Cardiac septum (tissue), 1 donor: ENCODE measurements at regions not wholly inside any gene's neighbourhood (a gene's known extent, or its start where the extent isn't known, plus 50 kb on each side); places are given as distances from the start of the nearest gene placed in this dataset.

Experiments
- DNase-seq: peaks from one replicate; pipeline ENCODE4 v3.0.0-alpha.2; 2020; ENCODE audit warnings: low spot score
- intact Hi-C: fragments of 100-400 bp; cut with DNase I; formaldehyde crosslinking; loops from one replicate; pipeline ENCODE4 v1.14.0; 2022
- donor health status: DM: no; HTN: no; CAD: no.

DNA sequence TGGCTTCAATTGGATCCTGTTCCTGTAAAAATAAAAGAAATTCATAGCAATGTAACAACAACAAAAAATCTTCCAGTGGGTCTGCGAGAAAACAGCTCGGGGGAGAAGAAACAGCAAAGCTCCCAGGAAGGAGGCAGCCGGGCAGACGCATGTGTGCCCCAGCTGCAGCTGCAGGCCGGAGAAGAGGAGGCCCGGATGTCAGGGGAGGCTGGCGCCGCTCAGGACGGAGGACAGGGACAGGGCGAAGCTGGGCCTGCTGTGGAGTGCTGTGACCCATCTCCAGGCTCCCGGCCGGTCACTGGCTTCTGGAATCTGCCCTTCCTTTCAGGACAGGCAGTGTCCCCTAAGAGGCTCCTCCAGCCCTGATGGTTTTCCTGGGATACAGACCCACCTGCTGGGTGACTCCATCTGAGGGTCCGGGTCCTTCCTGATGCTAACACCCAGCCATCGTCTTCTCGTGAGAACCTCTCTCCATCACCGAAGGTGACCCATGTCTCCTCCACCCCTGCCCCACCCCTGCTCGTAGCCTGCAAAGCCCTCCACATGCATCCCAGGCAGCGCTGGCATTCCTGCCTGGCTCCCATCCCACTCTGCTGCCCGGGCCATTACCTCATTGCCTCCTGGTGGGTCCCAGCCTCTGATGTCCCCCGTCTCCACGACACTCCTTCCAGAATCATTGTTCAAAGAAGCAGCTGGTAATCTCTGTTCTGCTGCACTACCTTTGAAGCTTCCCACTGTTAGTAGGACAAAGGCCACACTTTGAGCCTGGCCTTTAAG, 145.4 kb upstream of the TWIST2 start:
- DNase-seq, result no peak
- intact Hi-C loops, result loop anchor here (5.0 kb wide), 1 partner anchor 100 kb away; no protein-coding TSS in a partner anchor

DNA sequence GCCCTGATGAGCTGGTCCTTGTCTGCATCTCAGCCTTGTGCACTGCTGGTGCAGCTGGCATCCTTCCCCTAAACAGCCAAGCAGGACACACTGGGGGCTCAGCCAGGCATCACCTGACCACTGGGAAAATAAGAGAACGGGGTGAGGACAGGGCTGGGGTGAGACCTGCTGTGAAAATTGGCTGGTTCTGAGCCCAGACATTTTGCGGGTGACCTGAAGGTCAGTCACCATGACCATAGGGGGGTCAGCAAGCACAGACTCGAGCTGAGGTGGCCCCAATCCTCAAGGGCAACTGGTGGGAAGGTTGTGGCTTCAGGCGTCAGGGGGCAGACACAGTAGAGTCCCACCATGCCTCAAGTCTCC, 144.9 kb upstream of the TWIST2 start:
- intact Hi-C loops, result loop anchor here (5.0 kb wide), 1 partner anchor 101 kb away; no protein-coding TSS in a partner anchor
- peak; percentile 19 for DNase-seq

DNA sequence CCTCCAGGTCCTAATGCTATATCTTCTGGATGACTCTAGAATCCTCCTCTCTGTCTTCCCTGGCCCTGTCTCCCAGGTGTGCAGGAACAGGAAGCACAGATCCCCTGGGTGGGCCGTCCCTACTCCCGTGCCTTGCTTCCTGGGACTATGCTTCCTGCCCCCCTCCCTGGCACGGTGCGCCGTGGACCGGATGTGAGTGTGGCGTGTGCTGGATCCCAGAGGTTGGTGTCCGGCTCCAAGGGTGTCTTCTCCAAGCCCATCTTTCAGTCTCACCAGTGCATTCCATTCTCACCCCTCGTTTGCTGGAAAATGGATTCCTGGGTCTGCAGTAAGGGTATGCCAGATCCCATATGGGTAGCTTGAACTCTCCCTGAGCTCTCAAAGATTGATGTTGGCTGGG, 144.4 kb upstream of the TWIST2 start:
- peak; percentile 66 for DNase-seq
- intact Hi-C loops, result loop anchor here (5.0 kb wide), 1 partner anchor 101 kb away; no protein-coding TSS in a partner anchor

DNA sequence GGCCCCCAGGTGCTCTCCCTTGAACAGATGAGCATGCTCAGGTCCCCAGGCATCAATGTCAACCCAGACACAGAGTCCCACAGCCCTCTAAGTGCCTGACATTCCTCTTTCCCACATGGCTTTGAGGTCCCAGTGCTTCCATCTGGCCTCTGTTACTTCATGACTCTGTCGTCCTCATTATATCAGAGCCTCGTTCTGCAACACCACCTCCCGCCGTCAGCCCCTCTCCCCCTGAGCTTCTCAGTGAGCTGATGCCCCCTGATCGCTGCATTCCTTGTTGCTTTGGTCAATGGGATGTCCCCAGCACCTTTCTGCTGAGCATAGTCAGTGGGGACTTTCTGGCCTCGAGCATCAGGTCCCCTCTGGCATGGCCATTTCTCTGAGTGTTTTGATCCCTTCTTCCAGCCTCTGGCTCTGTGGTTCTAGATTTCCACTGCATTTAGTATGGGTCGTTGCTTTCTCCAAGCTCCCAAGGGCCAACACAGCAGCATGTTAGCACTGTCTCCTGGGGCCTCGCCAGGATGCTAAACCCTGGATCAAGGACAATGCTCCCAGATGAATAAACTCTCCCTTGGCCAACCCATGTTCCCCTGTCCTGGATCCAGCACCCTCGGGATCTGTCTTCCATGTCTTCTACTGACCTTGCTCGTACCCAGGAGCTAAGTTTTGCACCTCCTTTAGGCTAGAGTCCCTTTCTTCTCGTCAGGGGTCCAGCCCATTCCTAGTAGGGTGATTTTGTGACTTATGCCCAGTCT, 143.2 kb upstream of the TWIST2 start:
- intact Hi-C loops, result loop anchor here (5.0 kb wide), 1 partner anchor 102 kb away; no protein-coding TSS in a partner anchor
- peak; percentile 54 for DNase-seq

DNA sequence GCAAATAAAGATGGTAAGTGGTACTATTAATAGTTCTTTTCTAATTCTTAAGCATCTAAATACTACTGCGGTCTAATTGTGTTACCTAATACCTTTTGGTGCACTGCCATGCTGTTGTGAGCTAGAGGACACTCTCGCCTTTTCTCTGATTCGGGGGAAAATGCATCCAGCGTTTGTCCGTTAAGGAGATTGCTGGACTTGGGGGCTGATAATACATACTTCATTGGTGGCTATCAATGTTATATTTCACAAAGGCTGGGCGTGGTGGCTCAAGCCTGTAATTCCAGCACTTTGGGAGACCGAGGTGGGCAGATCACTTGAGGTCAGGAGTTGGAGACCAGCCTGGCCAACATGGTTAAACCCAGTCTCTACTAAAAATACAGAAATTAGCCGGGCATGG, 141.7 kb upstream of the TWIST2 start:
- intact Hi-C loops, result no loop called here
- DNase-seq, result no peak

DNA sequence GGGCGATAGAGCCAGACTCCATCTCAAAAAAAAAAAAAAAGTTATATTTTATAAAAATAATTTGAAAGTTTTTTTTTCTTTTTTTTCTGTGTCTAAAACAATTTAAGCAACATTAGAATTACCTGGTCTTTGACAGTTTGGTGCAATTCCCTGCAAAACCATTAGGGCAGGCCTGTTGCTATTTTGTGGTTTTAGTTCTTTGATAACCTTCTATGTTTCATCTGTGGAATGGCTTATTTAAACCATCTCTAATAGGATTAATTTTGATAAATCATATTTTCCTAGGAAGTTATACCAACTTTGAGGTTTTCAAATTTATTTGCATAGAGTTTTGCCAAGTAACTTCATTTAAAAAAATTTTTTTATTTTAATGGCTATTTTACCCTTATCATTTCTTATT, 141.2 kb upstream of the TWIST2 start:
- intact Hi-C loops, result no loop called here
- DNase-seq, result no peak

DNA sequence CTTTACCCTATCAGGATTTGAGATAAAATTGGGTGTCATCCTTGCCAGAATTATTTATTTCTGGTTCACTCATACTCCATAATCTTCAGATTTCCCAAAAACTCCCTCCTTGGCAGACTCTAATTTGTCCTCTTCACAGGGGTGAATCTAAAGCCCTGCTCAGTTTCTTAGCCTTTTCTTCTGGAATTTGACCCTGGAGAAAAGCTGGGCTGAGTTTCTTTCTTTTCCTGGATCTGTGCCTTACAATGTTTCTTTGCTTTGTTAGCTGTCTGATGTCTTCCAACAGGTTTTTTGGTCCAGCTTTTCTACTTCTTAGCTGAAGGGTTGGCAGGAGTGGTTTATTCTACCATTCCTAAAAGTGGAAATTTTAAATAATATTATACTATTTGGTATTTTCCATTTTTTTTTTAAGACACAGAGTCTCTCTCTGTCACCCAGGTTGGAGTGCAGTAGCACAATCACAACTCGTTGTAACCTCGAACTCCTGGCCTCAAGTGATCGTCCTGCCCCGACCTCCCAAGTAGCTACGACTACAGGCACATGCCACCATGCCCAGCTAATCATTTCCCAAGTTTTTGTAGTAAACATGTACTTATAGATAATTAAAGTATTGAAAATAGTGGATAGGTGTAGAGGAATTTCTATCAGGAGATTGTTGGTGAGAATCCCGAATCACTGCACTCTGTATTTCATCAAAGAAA, 138.4 kb upstream of the TWIST2 start:
- DNase-seq, result no peak
- intact Hi-C loops, result no loop called here

DNA sequence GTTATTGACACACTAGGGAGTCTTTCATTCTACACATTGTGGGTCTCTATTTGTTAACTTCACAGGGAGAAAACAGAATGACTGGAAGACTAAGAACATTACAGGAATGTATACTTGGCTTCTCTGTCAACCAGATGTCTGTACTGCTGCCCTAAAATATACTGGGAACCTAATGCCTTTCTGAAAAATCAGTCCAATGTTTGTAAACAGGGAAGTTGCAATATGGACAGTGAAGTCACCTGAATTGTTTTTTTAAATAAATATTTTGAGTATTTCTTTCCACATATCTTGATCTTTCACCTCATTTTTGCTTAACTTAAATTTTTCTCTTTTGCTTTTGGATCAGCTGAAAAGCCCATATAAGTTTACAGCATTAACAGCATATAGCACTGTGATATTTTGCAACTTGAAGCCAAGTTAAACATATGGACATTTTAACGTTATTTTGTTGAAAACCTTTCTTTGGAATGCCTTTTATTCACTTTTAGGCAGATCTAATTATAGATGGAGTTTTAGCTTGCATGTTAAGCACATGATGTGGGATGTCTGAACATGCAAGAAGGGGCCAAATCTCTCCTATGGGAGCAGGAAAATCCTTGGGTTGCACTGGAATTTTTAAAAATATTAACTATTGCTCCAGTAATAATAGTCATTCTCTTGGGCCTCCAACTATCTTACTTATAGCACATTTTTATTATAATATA, 137.7 kb upstream of the TWIST2 start:
- intact Hi-C loops, result no loop called here
- DNase-seq, result no peak

DNA sequence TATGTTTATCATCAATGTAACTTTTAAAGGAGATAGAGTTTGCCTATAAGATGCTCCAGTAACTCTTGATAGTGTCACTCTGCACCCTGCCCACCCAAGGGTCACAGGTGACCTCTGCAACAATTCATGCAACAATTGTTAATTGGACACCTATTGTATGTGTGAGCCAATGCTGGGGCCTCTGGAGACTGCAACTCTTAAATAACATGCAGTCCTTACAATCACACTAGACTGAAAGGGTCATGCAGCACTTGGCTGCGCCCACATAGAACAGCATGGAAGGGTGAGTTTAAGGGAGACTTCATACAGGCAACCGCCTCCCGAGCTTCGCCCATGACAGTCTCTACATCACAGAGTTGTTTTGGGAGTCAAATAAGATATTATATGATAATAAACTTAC, 137.1 kb upstream of the TWIST2 start:
- intact Hi-C loops, result no loop called here

DNA sequence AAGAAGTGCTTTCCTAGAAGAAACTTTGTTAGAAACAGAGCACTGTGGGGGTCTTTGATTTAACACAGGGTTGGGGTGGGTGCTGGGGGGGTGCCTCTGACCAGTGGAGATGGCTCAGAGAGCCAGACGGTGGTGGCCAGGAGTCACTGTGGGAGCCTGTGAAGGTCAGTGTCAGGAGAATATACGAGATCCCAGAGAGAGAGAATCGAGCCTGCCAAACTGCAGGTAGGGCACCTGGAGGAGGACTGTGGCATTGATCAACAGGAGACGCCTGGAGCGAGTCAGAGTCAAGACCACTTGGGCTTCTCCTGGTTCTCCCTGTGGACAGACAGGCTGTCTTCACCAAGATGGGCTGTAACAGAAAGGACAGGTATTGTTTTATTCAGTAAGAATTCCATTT, 136.5 kb upstream of the TWIST2 start:
- intact Hi-C loops, result no loop called here
- DNase-seq, result no peak

More for the DNA sequence above, 137.1 kb upstream of the TWIST2 start:
- no peak for DNase-seq

DNA sequence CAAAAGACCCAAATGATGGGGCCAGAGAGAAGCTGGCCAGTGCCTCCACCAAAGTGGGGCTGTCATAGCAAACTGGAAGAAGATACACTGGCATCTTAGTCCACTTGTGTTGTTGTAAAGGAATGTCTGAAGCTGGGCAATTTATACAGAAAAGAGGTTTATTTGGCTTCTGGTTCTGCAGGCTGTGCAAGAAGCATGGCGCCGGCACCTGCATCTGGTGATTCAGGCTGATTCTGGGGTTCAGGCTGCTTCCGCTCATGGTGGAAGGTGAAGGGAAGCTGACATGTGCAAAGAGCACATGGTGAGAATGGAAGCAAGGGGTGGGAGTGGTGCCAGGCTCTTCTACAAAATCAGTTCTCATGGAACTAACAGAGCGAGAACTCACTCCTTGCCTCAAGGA, 135.9 kb upstream of the TWIST2 start:
- intact Hi-C loops, result no loop called here

DNA sequence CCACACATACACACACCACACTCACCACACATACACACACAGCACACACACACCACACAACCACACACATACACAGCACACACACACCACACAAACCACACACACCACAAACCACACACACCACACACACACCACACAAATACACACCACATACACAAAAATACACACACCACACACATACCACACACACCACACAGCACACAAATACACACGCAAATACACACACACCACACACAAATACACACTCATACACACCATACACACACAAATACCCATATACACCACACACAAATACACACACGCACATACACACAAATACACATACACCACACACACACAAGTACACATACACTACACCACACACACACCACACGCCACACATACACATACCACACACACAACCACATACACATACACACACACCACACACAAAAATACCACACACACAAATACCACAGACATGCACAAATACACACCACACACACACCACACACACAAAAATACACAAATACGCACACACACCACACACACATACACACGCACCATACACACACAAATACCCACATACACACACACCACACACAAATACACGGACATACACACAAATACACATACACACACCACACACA, 134.6 kb upstream of the TWIST2 start:
- intact Hi-C loops, result no loop called here
- no peak for DNase-seq

More for the DNA sequence above, 135.9 kb upstream of the TWIST2 start:
- DNase-seq, result no peak

DNA sequence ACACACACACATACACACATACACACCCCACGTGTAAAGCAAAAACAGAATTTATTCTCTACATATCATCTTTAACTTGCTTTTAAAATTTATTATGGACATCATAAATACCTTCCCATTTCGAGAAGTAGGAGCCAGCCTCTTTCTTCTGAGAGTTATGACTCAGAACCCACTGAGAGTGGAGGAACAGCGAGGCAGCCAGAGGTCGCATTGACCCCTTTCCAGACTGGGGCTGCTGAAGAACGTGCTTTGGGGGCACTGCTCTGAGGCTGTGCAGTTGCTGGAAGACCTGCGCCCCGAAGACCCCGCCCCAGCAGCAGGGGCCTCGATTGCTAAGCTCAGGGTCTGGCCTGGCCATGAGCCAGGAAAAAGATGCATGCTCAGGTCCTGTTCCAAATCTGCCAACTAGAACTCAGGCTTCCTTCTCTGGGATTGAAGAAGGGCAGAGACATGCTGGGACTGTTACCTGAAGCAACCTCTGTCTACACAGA, 133.8 kb upstream of the TWIST2 start:
- intact Hi-C loops, result no loop called here
- DNase-seq, result no peak

DNA sequence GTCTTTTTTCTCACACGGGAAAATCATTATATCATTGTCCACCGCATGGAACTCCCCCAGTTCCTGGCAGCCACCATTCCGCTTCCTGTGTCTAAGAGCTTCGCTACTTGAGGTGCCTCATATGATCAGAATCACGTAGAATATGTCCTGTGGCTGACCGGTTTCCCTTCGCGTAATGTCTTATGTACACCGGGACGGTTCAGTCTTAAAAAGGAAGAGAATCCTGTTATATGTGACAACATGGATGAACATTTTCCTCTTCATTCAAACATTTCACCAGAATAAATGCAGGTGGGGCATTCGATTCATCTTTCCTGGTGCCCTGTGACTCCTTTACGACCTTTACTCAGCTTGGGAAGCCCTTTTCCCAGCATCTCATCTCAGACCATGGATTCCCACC, 131.7 kb upstream of the TWIST2 start:
- DNase-seq, result no peak
- intact Hi-C loops, result no loop called here

DNA sequence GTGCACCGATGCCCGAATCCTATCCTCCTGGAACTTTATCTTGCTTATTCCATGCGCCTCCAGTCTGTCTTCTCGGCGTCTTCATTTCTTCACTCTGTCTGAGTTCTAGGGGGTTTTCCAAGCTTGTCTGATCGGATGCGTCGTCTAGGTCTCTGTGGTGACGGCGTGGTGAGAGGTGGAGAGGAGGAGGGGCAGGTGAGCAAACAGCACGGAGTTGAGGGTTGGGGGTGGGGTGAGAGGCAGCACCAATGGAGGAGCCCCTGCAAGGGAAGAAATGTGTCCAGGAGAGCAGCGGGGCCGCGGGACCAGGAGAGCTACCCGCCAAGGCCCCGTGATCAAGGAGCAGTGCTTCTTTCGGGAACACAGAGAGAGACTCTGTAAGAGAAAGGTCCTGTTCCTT, 131.3 kb upstream of the TWIST2 start:
- intact Hi-C loops, result no loop called here
- DNase-seq, result no peak

DNA sequence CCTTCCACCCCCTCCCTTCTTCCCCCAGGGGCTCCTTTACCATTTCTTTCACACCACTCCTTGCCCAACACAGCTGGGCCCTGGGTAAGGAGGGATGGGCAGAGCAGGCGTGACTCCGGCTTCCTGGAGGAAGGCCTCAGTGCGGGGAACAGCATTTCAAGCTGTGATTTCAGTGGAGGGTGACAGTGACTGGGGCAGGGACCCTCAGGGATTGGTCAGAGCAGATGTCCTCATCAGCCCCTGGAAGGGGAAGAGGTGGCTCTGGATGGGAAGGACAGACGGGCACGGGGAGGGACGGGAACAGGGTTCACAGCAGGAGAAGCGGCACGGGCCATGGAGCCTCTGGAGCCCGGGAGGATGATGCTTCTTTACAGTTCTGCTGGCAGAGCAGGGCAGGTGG, 130.8 kb upstream of the TWIST2 start:
- intact Hi-C loops, result no loop called here
- no peak for DNase-seq

DNA sequence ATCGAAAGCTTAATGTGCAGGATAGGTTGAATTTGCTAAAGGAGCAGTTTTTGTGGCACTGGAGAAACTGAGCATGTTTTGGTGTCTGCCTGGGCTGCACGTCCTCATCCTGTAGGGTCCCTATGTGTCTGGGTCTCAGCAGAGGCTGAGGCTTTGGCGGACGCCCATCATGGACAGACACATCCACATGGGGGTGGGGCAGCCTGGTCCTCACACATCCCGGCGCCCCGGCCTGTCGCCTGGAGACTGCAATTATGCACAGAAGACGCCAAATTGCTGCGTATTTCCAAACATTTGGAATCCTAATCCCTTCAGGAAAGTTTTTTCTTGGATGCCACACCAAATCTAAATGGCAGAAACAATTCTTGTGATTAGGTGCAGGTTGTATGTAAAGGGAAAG, 128.2 kb upstream of the TWIST2 start:
- intact Hi-C loops, result loop anchor here (5.0 kb wide), 1 partner anchor 63 kb away; no protein-coding TSS in a partner anchor
- no peak for DNase-seq

DNA sequence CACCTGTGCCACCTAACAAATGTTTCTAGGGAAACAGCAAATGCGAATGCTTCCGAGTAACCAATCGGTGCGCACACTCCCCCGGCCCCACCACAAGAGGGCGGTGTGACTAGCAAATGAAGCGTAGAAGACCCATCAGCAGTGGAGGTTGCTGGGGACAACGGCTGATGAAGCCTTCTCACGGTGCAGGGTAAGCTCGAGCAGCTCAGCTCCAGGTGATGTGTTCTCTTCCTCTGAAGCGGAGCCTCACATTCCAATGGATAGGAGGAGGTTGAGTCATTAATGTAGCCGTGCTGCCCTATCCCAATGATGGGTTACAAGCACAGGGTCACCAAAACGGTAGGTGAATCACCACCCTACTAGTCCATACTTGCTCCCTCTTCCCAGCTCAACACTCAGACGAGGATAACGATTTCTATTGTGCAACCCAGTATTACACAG, 127.6 kb upstream of the TWIST2 start:
- DNase-seq, result no peak
- intact Hi-C loops, result loop anchor here (5.0 kb wide), 1 partner anchor 62 kb away; no protein-coding TSS in a partner anchor

DNA sequence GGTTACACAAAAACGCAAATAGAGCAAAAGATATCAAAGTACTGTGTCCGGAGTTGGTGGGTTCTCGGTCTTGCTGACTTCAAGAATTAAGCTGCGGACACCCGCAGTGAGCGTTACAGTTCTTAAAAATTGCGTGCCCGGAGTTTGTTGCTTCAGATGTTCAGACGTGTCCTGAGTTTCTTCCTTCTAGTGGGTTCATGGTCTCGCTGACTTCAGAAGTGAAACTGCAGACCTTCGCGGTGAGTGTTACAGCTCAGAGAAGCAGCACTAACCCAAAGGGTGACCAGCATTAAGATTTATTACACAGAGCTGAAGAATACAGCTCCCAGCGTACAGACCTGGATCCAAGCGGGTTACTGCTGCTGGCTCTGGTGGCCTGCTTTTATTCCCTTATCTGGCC, 125.7 kb upstream of the TWIST2 start:
- no peak for DNase-seq
- intact Hi-C loops, result loop anchor here (5.0 kb wide), 1 partner anchor 60 kb away; no protein-coding TSS in a partner anchor
